ENCODE measurements at regions not wholly inside any gene's neighbourhood (a gene's known extent, or its start where the extent isn't known, plus 50 kb on each side); places are given as distances from the start of the nearest gene placed in this dataset.

DNA sequence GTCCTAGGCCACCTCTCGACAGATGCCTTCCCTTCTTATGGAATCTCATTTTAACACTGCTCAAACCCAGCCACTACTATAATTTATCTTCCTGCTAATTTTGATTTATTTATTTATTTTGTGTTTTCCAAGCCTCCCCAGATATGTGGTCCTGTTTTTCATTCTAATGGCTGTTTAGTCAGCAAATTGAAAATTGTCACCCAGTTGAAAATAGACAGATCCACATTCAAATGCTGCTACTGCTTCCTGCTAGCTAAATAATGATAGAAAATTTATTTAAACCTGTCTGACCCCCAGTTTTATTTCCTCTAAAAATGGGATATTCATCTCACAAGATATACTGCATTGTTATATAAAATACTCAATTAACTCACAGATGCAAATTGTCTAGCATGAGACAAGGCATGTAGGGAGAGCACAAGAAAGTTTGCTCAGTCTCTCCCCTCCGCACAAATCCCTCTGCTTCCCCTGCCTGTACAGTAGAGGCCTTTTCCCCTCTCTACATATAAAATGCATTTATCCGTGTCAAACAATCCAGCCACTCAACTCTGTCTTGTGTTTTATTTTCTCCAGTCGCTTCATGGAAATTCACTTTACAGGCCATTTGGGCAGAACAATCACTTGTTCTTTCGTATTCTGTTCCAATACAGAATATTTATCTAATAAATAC, 389.9 kb downstream of the SOX11 start (continued):
- TF ChIP-seq RXRA (IDR thresholded peaks at IDR 0.05; ENCODE audit: insufficient read depth, low read depth, low read length) (no peak), KDM1A (IDR thresholded peaks at IDR 0.05; ENCODE audit: borderline replicate concordance, low read length) (no peak), RFX5 (IDR thresholded peaks at IDR 0.05; ENCODE audit: borderline replicate concordance, low read depth, low read length) (no peak), BCL11A (IDR thresholded peaks at IDR 0.05; ENCODE audit: low read depth in 2 of 2, low read length in 2 of 2) (no peak), GABPA (IDR thresholded peaks at IDR 0.05; ENCODE audit: borderline replicate concordance, insufficient read depth, low read length) (no peak), CBX8 (IDR thresholded peaks at IDR 0.05; ENCODE audit: borderline replicate concordance, low read depth, low read length) (no peak), BACH1 (IDR thresholded peaks at IDR 0.05; ENCODE audit: low read length) (no peak)

Data from H1 (cell line).